Osteoblast (primary cell): ENCODE measurements at regions not wholly inside any gene's neighbourhood (a gene's known extent, or its start where the extent isn't known, plus 50 kb on each side); places are given as distances from the start of the nearest gene placed in this dataset.

Experiments used
- DNase-seq: peaks from one replicate; pipeline ENCODE4 v3.0.0; 2011; ENCODE audit warnings: low spot score, mixed read lengths; ENCODE audit not compliant: insufficient read length; ENCODE audit errors: missing footprints
- H2AFZ ChIP-seq: 2 replicates; pipeline ENCODE4 v1.6.0; 2011; ENCODE audit warnings: mild to moderate bottlenecking, low read length
- H3K27ac ChIP-seq: 2 replicates; pipeline ENCODE4 v1.5.1; 2011; ENCODE audit warnings: mild to moderate bottlenecking, low read depth, low read length, moderate library complexity
- H3K27me3 ChIP-seq: 2 replicates; pipeline ENCODE4 v1.6.0; 2012; ENCODE audit warnings: mild to moderate bottlenecking, control low read depth, inconsistent platforms, low read length, moderate library complexity; ENCODE audit not compliant: insufficient read depth
- H3K36me3 ChIP-seq: 2 replicates; pipeline ENCODE4 v1.5.1; 2011; ENCODE audit warnings: mild to moderate bottlenecking, low read length, control low read depth, moderate library complexity; ENCODE audit not compliant: insufficient read depth
- H3K4me1 ChIP-seq: 2 replicates; pipeline ENCODE4 v1.5.1; 2011; ENCODE audit warnings: mild to moderate bottlenecking, low read length, control low read depth, moderate library complexity; ENCODE audit not compliant: insufficient read depth
- H3K4me2 ChIP-seq: 2 replicates; pipeline ENCODE4 v1.6.0; 2011; ENCODE audit warnings: mild to moderate bottlenecking, low read length; ENCODE audit not compliant: insufficient read depth
- H3K4me3 ChIP-seq: fragments of 200-600 bp; sonication (generic); 3 replicates; pipeline ENCODE4 v1.5.1; 2012; ENCODE audit warnings: mild to moderate bottlenecking, low read length, inconsistent platforms; ENCODE audit not compliant: insufficient read depth
- H3K79me2 ChIP-seq: 2 replicates; pipeline ENCODE4 v1.6.0; 2012; ENCODE audit warnings: mild to moderate bottlenecking, low read length, control low read depth, inconsistent platforms; ENCODE audit not compliant: insufficient read depth
- H3K9me3 ChIP-seq: 2 replicates; pipeline ENCODE4 v1.5.1; 2011; ENCODE audit warnings: low read depth, low read length, control low read depth
- H4K20me1 ChIP-seq: 2 replicates; pipeline ENCODE4 v1.6.0; 2012; ENCODE audit warnings: mild to moderate bottlenecking, low read length, control low read depth; ENCODE audit not compliant: insufficient read depth
- CTCF ChIP-seq: IDR thresholded peaks from 2 replicates; pipeline ENCODE4 v1.5.1; 2011; ENCODE audit warnings: mild to moderate bottlenecking, low read depth, low read length, moderate library complexity; ENCODE audit errors: extremely low read depth

- no peak overlapping the region for H2AFZ ChIP-seq
- H3K36me3 ChIP-seq, result no peaks in the 10 kb centered on the region
- H3K4me1 ChIP-seq, result peaks cover 3% of the 10 kb centered on the region
- no peaks in the 10 kb centered on the region for H3K9me3 ChIP-seq
- DNase-seq, result peak; percentile 23
- no peak for TF ChIP-seq CTCF
- no peaks in the 10 kb centered on the region for H3K27me3 ChIP-seq
- no peak overlapping the region for H3K27ac ChIP-seq
- no peak overlapping the region for H3K4me3 ChIP-seq
- H3K4me2 ChIP-seq, result no peak overlapping the region
- H4K20me1 ChIP-seq, result no peaks in the 10 kb centered on the region
- H3K79me2 ChIP-seq, result no peaks in the 10 kb centered on the region
These were observed 52.3 kb upstream of the SCG2 start for GRCh38 chr2:223654384-223654915.

- H3K79me2 ChIP-seq, result no peaks in the 10 kb centered on the region
- no peak overlapping the region for H3K4me3 ChIP-seq
- peaks cover 4% of the 10 kb centered on the region for H3K4me1 ChIP-seq
- no peak for DNase-seq
- no peaks in the 10 kb centered on the region for H3K36me3 ChIP-seq
- no peak for TF ChIP-seq CTCF
- no peak overlapping the region for H2AFZ ChIP-seq
- H3K4me2 ChIP-seq, result no peak overlapping the region
- H4K20me1 ChIP-seq, result no peaks in the 10 kb centered on the region
- H3K27ac ChIP-seq, result no peak overlapping the region
- H3K27me3 ChIP-seq, result no peaks in the 10 kb centered on the region
- H3K9me3 ChIP-seq, result no peaks in the 10 kb centered on the region
These were observed 50.7 kb upstream of the SCG2 start for GRCh38 chr2:223652902-223653301.

- H3K4me1 ChIP-seq, result peaks cover 8% of the 10 kb centered on the region
- no peak for DNase-seq
These were observed 50.0 kb upstream of the SCG2 start for GRCh38 chr2:223652122-223652521.

More at GRCh38 chr2:223652122-223652521, 50.0 kb upstream of the SCG2 start:
- Histone ChIP-seq H3K4me2 (no peak overlapping the region), H4K20me1 (no peaks in the 10 kb centered on the region), H3K36me3 (no peaks in the 10 kb centered on the region), H3K27me3 (no peaks in the 10 kb centered on the region), H3K9me3 (no peaks in the 10 kb centered on the region), H3K4me3 (no peak overlapping the region), H2AFZ (no peak overlapping the region), H3K27ac (no peak overlapping the region), H3K79me2 (no peaks in the 10 kb centered on the region)
- no peak for TF ChIP-seq CTCF
